ENCODE measurements at regions not wholly inside any gene's neighbourhood (a gene's known extent, or its start where the extent isn't known, plus 50 kb on each side); places are given as distances from the start of the nearest gene placed in this dataset.
"Not testable (repeated sequence)": the region's sequence is repeated elsewhere in the genome, so short reads cannot be mapped to it uniquely, and the experiment has no call there.

DNA sequence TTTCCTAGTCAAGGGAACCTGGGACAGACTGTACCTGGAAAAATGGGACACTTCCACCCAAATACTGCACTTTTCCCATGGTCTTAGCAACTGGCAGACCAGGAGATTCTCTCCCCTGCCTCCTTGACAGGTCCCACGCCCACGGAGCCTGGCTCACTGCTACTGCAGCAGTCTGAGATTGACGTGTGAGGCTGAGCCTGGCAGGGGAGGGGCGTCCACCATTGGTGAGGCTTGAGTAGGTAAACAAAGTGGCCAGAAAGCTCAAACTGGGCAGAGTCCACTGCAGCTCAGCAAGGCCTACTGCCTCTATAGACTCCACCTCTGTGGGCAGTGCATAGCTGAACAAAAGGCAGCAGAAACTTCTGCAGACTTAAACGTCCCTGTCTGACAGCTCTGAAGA lies 301.4 kb downstream of the SLITRK2 start:
- TF ChIP-seq FOXA1 (IDR thresholded peaks at IDR 0.05); ELF4 (IDR thresholded peaks at IDR 0.05); BHLHE40 (IDR thresholded peaks at IDR 0.05; ENCODE audit: borderline replicate concordance); SUZ12 (IDR thresholded peaks at IDR 0.05); FOXK2 (IDR thresholded peaks at IDR 0.05); HDGF (IDR thresholded peaks at IDR 0.05; ENCODE audit: borderline replicate concordance): not testable (repeated sequence)
